Astrocyte of the cerebellum (primary cell): ENCODE measurements at regions not wholly inside any gene's neighbourhood (a gene's known extent, or its start where the extent isn't known, plus 50 kb on each side); places are given as distances from the start of the nearest gene placed in this dataset.
"Not testable (repeated sequence)": the region's sequence is repeated elsewhere in the genome, so short reads cannot be mapped to it uniquely, and the experiment has no call there.

Experiments used
- DNase-seq: peaks from one replicate; pipeline ENCODE4 v3.0.0-alpha.2; 2011; ENCODE audit warnings: low read depth
- H3K4me3 ChIP-seq: 2 replicates; pipeline ENCODE4 v1.5.1; 2011; ENCODE audit warnings: mild to moderate bottlenecking, low read depth, low read length, moderate library complexity
- CTCF ChIP-seq: IDR thresholded peaks from 2 replicates; pipeline ENCODE4 v1.5.1; 2012; ENCODE audit warnings: low read length, low read depth, moderate library complexity, mild to moderate bottlenecking; ENCODE audit errors: missing control alignments
- in situ Hi-C: cut with HindIII; loops from 2 replicates; pipeline ENCODE4 v1.10.0; 2017; ENCODE audit warnings: low sequenced_read_pairs

- DNase-seq = no peak
- TF ChIP-seq CTCF = no peak
- in situ Hi-C loops = no loop called here
- H3K4me3 ChIP-seq = no peak overlapping the region
These were observed 652.3 kb downstream of the SLCO4C1 start for GRCh38 chr5:101643794-101644193.

- TF ChIP-seq CTCF = no peak
- DNase-seq = no peak
- in situ Hi-C loops = no loop called here
These were observed 658.5 kb downstream of the SLCO4C1 start for GRCh38 chr5:101637599-101637998.

GRCh38 chr5:101627770-101628169 lies 668.3 kb downstream of the SLCO4C1 start:
- H3K4me3 ChIP-seq, in situ Hi-C loops, DNase-seq: not testable (repeated sequence)

More at GRCh38 chr5:101637599-101637998, 658.5 kb downstream of the SLCO4C1 start:
- H3K4me3 ChIP-seq = no peak overlapping the region

GRCh38 chr5:101626572-101626971 lies 669.5 kb downstream of the SLCO4C1 start:
- DNase-seq = no peak
- in situ Hi-C loops = no loop called here
- no peak for TF ChIP-seq CTCF
- no peak overlapping the region for H3K4me3 ChIP-seq

- no peak overlapping the region for H3K4me3 ChIP-seq
- DNase-seq = no peak
- no peak for TF ChIP-seq CTCF
- in situ Hi-C loops = no loop called here
These were observed 685.0 kb downstream of the SLCO4C1 start for GRCh38 chr5:101611039-101611438.

GRCh38 chr5:101608322-101608721 lies 687.8 kb downstream of the SLCO4C1 start:
- TF ChIP-seq CTCF = no peak
- DNase-seq = no peak
- in situ Hi-C loops = no loop called here
- H3K4me3 ChIP-seq = no peak overlapping the region

GRCh38 chr5:101605700-101606099 lies 690.4 kb downstream of the SLCO4C1 start:
- no peak overlapping the region for H3K4me3 ChIP-seq
- no peak for TF ChIP-seq CTCF
- no peak for DNase-seq
- in situ Hi-C loops = no loop called here
